ENCODE measurements at regions not wholly inside any gene's neighbourhood (a gene's known extent, or its start where the extent isn't known, plus 50 kb on each side); places are given as distances from the start of the nearest gene placed in this dataset.
"Not testable (repeated sequence)": the region's sequence is repeated elsewhere in the genome, so short reads cannot be mapped to it uniquely, and the experiment has no call there.

- FAIRE-seq = no peak
Observed at GRCh38 chr12:59517522-59517921, 78.3 kb upstream of the SLC16A7 start.

- no peak for FAIRE-seq
Observed at GRCh38 chr12:59500915-59501314, 94.9 kb upstream of the SLC16A7 start.

GRCh38 chr12:59500335-59500734, 95.5 kb upstream of the SLC16A7 start:
- FAIRE-seq = no peak

GRCh38 chr12:59499774-59500173, 96.1 kb upstream of the SLC16A7 start:
- no peak for FAIRE-seq

- no peak for FAIRE-seq
Observed at GRCh38 chr12:59494617-59495016, 101.2 kb upstream of the SLC16A7 start.

- no peak for FAIRE-seq
Observed at GRCh38 chr12:59491877-59492276, 104.0 kb upstream of the SLC16A7 start.

- FAIRE-seq = no peak
Observed at GRCh38 chr12:59486827-59487226, 109.0 kb upstream of the SLC16A7 start.

- FAIRE-seq = no peak
Observed at GRCh38 chr12:59484575-59484974, 111.3 kb upstream of the SLC16A7 start.

- not testable (repeated sequence) for FAIRE-seq
Observed at GRCh38 chr12:59474236-59474635, 121.6 kb upstream of the SLC16A7 start.

- FAIRE-seq = no peak
Observed at GRCh38 chr12:59472273-59472672, 123.6 kb upstream of the SLC16A7 start.

GRCh38 chr12:59459966-59460660, 135.7 kb upstream of the SLC16A7 start:
- FAIRE-seq = no peak

- no peak for FAIRE-seq
Observed at GRCh38 chr12:59453475-59453874, 142.4 kb upstream of the SLC16A7 start.

- FAIRE-seq = no peak
Observed at GRCh38 chr12:59452746-59453145, 143.1 kb upstream of the SLC16A7 start.

GRCh38 chr12:59452259-59452658, 143.6 kb upstream of the SLC16A7 start:
- no peak for FAIRE-seq

GRCh38 chr12:59446116-59446515, 149.7 kb upstream of the SLC16A7 start:
- no peak for FAIRE-seq

GRCh38 chr12:59444932-59445331, 150.9 kb upstream of the SLC16A7 start:
- no peak for FAIRE-seq

- no peak for FAIRE-seq
Observed at GRCh38 chr12:59432057-59432456, 163.8 kb upstream of the SLC16A7 start.

- FAIRE-seq = no peak
Observed at GRCh38 chr12:59431266-59431665, 164.6 kb upstream of the SLC16A7 start.

- no peak for FAIRE-seq
Observed at GRCh38 chr12:59429766-59430165, 166.1 kb upstream of the SLC16A7 start.

- no peak for FAIRE-seq
Observed at GRCh38 chr12:59425798-59426197, 170.0 kb upstream of the SLC16A7 start.

GRCh38 chr12:59424666-59425065, 171.2 kb upstream of the SLC16A7 start:
- FAIRE-seq = not testable (repeated sequence)

- FAIRE-seq = no peak
Observed at GRCh38 chr12:59414051-59414450, 181.8 kb upstream of the SLC16A7 start.

GRCh38 chr12:59408431-59408830, 187.4 kb upstream of the SLC16A7 start:
- no peak for FAIRE-seq

GRCh38 chr12:59407799-59408198, 188.0 kb upstream of the SLC16A7 start:
- no peak for FAIRE-seq

GRCh38 chr12:59405992-59406391, 189.8 kb upstream of the SLC16A7 start:
- no peak for FAIRE-seq

Data from TTC549 (cell line).